Prostate gland (tissue), 2 donors: ENCODE measurements at regions not wholly inside any gene's neighbourhood (a gene's known extent, or its start where the extent isn't known, plus 50 kb on each side); places are given as distances from the start of the nearest gene placed in this dataset.

Source experiments
- DNase-seq: peaks from one replicate; pipeline ENCODE4 v3.0.0-alpha.2; 2019; ENCODE audit warnings: low spot score
- H3K27ac ChIP-seq, 2 donors: fragments of 200-600 bp; sonication (generic); 2 replicates each; pipeline ENCODE4 v1.5.1; 2017 to 2019
- H3K27me3 ChIP-seq: fragments of 200-600 bp; sonication (generic); replicated peaks from 2 replicates; pipeline ENCODE4 v1.5.1; 2019; ENCODE audit not compliant: insufficient read depth
- H3K36me3 ChIP-seq, 2 donors: fragments of 200-600 bp; sonication (generic); 1 replicate in 1 of 2; 2 replicates in 1 of 2; pipeline versions ENCODE4 v1.5.1 to v1.8.1; 2017 to 2019
- H3K4me1 ChIP-seq: fragments of 200-600 bp; sonication (generic); replicated peaks from 2 replicates; pipeline ENCODE4 v1.5.1; 2019
- H3K4me3 ChIP-seq, 2 donors: fragments of 200-600 bp; sonication (generic); 2 replicates each; pipeline ENCODE4 v1.5.1; 2017 to 2019
- H3K9me3 ChIP-seq: fragments of 200-600 bp; sonication (generic); 2 replicates; pipeline ENCODE4 v1.5.1; 2017
- POLR2A ChIP-seq: fragments of 450-650 bp; IDR thresholded peaks from one replicate; pipeline ENCODE4 v1.6.1; 2016; ENCODE audit warnings: antibody characterized with exemption, mild to moderate bottlenecking
- POLR2AphosphoS5 ChIP-seq: sonication (generic); formaldehyde crosslinking; IDR thresholded peaks from one replicate; pipeline ENCODE4 v1.6.1; 2017; ENCODE audit warnings: antibody characterized with exemption
- WGBS: methylation state at CpG from one replicate; pipeline ENCODE4 v1.1.5; 2018; 5-methylcytosine and 5-hydroxymethylcytosine counted together
- intact Hi-C: fragments of 100-400 bp; cut with DNase I; formaldehyde crosslinking; loops from one replicate; pipeline ENCODE4 v1.14.2; 2022
- TF ChIP-seq, protein P1 (sequence below), 4 experiments: fragments of 200-600 bp in 2 of 4; fragments of 450-650 bp in 2 of 4; sonication (generic) in 2 of 4; IDR thresholded peaks; 1 replicate in 3 of 4; 2 replicates in 1 of 4; pipeline ENCODE4 v1.5.1; 2016 to 2019; ENCODE audit warnings: antibody characterized with exemption in 4 of 4, mild to moderate bottlenecking in 2 of 4, moderate library complexity in 2 of 4

DNA sequence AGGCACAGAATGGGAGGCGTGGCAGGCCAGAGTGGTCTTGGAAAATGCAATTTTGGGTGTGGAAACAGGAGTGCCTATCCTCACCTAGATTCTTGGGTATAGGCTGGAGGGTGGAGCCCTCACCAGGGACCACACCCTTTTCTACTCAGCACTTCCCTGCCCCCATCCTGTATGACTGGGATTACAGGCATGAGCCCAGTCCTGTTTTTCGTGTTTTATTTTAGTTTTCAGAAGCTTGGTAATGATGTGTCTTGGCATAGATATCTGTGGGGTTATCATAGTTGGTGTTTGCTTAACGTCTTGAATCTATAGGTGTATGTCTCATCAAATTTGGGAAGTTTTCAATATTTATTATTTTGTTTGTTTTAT, 248.7 kb upstream of the CBLB start:
- Histone ChIP-seq H3K4me1 (no peaks in the 10 kb centered on the region), H3K27ac (no peak overlapping the region), H3K9me3 (no peaks in the 10 kb centered on the region), H3K4me3 (no peak overlapping the region), H3K27me3 (no peaks in the 10 kb centered on the region), H3K36me3 (no peaks in the 10 kb centered on the region)
- intact Hi-C loops = no loop called here
- WGBS = 88% methylated on average over 3 of the region's 3 CpGs
- DNase-seq = no peak
- TF ChIP-seq, protein P1, sequence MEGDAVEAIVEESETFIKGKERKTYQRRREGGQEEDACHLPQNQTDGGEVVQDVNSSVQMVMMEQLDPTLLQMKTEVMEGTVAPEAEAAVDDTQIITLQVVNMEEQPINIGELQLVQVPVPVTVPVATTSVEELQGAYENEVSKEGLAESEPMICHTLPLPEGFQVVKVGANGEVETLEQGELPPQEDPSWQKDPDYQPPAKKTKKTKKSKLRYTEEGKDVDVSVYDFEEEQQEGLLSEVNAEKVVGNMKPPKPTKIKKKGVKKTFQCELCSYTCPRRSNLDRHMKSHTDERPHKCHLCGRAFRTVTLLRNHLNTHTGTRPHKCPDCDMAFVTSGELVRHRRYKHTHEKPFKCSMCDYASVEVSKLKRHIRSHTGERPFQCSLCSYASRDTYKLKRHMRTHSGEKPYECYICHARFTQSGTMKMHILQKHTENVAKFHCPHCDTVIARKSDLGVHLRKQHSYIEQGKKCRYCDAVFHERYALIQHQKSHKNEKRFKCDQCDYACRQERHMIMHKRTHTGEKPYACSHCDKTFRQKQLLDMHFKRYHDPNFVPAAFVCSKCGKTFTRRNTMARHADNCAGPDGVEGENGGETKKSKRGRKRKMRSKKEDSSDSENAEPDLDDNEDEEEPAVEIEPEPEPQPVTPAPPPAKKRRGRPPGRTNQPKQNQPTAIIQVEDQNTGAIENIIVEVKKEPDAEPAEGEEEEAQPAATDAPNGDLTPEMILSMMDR (IDR thresholded peaks at IDR 0.05) = no peak
- TF ChIP-seq POLR2A (no peak), POLR2AphosphoS5 (no peak)

DNA sequence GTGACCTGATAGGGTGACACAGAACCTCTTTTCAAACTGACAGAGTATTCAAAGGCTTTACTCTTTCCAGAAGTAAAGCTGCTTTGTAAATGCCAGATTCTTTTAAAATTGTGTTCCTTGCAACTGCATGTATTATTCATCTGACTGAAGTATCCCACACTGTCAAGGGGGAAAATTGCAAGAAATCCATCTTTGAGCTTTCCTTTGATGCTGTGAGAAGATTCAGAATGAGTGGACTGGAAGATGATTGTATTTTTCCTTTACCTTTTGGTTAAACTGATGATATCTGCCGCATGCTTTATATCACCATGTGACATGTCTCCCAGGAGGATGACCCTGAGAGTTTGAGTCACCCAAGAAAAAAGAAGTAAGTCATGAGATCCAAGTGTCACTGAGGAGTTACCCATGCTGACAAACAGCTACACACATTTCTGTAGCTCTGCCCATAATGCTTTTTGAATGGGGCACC, 250.8 kb upstream of the CBLB start:
- intact Hi-C loops = no loop called here
- H3K4me3 ChIP-seq = no peak overlapping the region
- no peaks in the 10 kb centered on the region for H3K9me3 ChIP-seq
- H3K27ac ChIP-seq = no peak overlapping the region
- no peaks in the 10 kb centered on the region for H3K27me3 ChIP-seq
- no peak for TF ChIP-seq POLR2A
- no peak for TF ChIP-seq POLR2AphosphoS5
- TF ChIP-seq, protein P1 (IDR thresholded peaks at IDR 0.05) = no peak
- no peak for DNase-seq
- H3K4me1 ChIP-seq = no peaks in the 10 kb centered on the region
- 96% methylated on average over 1 of the region's 1 CpG for WGBS
- no peaks in the 10 kb centered on the region for H3K36me3 ChIP-seq

DNA sequence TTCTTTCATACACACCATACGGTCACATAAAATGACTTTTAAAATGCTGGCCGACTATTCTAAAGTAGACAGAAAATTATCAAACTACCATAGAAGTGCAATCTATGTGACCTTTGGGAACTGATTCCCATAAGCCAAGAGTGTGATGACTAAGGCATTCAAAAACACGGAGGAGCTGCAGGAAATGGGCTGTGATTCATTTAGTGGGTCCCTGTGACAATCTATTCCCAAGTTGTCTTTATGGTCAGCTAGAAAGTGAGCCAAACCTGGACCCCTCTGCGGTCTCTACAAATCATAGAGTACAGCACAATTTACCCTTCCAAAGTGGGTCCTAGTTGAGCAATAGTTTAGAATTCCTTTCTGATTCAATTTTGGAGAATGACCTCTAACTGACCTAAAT, 251.5 kb upstream of the CBLB start:
- H3K9me3 ChIP-seq = no peaks in the 10 kb centered on the region
- intact Hi-C loops = no loop called here
- WGBS = 83% methylated on average over 4 of the region's 4 CpGs
- no peaks in the 10 kb centered on the region for H3K36me3 ChIP-seq
- no peak overlapping the region for H3K27ac ChIP-seq
- TF ChIP-seq, protein P1 (IDR thresholded peaks at IDR 0.05) = no peak
- no peak for TF ChIP-seq POLR2A
- TF ChIP-seq POLR2AphosphoS5 = no peak
- no peak for DNase-seq
- no peak overlapping the region for H3K4me3 ChIP-seq
- H3K27me3 ChIP-seq = no peaks in the 10 kb centered on the region
- H3K4me1 ChIP-seq = no peaks in the 10 kb centered on the region

DNA sequence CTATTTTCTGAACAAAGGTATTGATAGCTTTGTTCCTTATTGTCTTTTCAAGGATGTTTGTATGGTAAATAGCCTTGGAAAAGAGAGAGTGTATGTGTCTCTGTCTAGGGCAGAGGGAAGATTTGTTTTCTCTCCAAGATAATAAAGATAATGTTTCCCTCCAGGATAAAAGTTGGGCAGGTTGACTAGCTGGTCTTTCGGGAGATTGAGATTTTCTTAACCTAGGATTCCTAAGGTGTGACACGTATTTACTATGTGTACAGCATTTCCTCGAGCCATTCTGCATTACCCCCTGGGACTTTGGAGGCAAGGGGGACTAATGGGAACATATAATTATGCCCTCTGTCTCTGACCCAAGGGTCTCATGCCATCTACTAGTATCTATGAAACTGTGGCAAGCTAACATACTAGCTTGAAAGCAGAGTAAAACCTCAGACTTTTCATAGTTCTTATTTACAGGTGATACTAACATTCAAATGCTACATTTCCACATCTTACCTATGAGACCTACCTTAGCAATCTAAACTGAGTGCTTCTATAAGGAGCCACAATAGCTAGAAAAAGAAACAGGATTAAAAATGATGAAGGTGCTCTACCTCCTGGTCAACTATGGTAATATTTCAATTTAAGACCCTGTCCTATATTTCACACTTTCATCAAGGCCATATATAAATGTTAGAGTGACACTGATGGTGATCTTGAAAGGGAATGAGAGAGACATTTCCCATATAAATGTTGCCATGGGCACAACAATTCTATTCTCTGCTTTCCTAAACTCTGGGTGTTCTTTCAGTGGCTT, 252.9 kb upstream of the CBLB start:
- 94% methylated on average over 3 of the region's 3 CpGs for WGBS
- H3K9me3 ChIP-seq = no peaks in the 10 kb centered on the region
- DNase-seq = no peak
- intact Hi-C loops = no loop called here
- H3K27ac ChIP-seq = no peak overlapping the region
- no peaks in the 10 kb centered on the region for H3K27me3 ChIP-seq
- TF ChIP-seq POLR2AphosphoS5 = no peak
- TF ChIP-seq, protein P1 (IDR thresholded peaks at IDR 0.05) = no peak
- no peak for TF ChIP-seq POLR2A
- H3K4me3 ChIP-seq = no peak overlapping the region
- no peaks in the 10 kb centered on the region for H3K4me1 ChIP-seq
- no peaks in the 10 kb centered on the region for H3K36me3 ChIP-seq

DNA sequence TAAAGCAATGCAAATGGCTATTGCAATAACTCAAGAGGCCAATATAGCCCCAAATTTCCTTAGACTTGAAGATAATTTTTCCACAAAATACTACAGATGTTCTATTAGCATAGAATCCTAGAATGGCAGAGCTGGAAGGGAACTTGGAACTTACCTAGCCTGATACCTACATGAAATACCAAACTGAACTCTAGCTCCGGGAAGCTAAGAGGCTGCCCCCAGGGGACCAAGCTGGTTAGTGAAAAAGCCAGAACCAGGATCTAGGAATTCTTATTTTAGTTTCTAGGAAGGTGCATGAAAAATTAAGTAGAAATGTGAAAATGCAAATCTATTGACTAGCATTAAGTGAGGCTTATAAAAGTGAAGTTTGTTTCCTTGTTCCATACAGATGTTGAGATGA, 256.0 kb upstream of the CBLB start:
- Histone ChIP-seq H3K9me3 (no peaks in the 10 kb centered on the region), H3K4me3 (no peak overlapping the region), H3K4me1 (no peaks in the 10 kb centered on the region), H3K36me3 (no peaks in the 10 kb centered on the region), H3K27me3 (no peaks in the 10 kb centered on the region), H3K27ac (no peak overlapping the region)
- intact Hi-C loops = no loop called here
- no peak for DNase-seq
- TF ChIP-seq POLR2A = no peak
- TF ChIP-seq, protein P1 (IDR thresholded peaks at IDR 0.05) = no peak
- TF ChIP-seq POLR2AphosphoS5 = no peak
- 82% methylated on average over 1 of the region's 1 CpG for WGBS
